Endothelial cell of umbilical vein (primary cell): ENCODE measurements at regions not wholly inside any gene's neighbourhood (a gene's known extent, or its start where the extent isn't known, plus 50 kb on each side); places are given as distances from the start of the nearest gene placed in this dataset.

Experiments used
- CTCF ChIP-seq, 2 donors: IDR thresholded peaks; 1 replicate in 1 of 2; 2 replicates in 1 of 2; pipeline ENCODE4 v1.5.1; 2011; ENCODE audit warnings: low read length in 2 of 2, mild to moderate bottlenecking in 2 of 2, moderate library complexity in 2 of 2, control low read depth in 1 of 2, inconsistent platforms in 1 of 2, low read depth in 1 of 2; ENCODE audit not compliant: insufficient read depth in 1 of 2; ENCODE audit errors: extremely low read depth in 1 of 2
- POLR2A ChIP-seq: IDR thresholded peaks from 2 replicates; pipeline ENCODE4 v1.6.1; 2012; ENCODE audit warnings: low read depth, mild to moderate bottlenecking, control low read depth, low read length

- no peak for TF ChIP-seq CTCF (IDR thresholded peaks at IDR 0.05; ENCODE audit: extremely low read depth in 1 of 2, insufficient read depth in 1 of 2, low read depth in 1 of 2, low read length in 2 of 2)
- TF ChIP-seq POLR2A = no peak
These were observed 638.3 kb downstream of the HTR1A start for GRCh38 chr5:63323926-63324325.
